ENCODE measurements at regions not wholly inside any gene's neighbourhood (a gene's known extent, or its start where the extent isn't known, plus 50 kb on each side); places are given as distances from the start of the nearest gene placed in this dataset.

DNA sequence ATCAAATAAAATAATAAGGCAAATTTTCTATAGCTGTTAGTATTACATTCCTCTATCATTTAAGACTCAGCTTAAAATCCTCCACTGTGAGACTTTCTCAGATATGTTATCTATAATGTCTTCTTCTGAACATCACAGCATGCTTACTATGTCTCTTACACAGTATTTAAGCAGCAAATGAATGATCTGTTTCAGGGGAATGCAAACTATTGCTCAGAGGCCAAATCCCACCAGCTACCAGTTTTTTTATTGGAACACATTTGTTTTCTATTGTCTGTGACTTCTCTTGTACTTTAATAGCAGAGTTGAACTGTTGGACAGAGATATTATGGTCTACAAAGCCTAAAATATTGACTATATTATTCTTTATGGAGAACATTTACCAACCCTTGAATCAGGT is 59.6 kb downstream of the C3orf38 start:
- no peaks in the 10 kb centered on the region for H3K4me1 ChIP-seq (ENCODE audit: control insufficient read depth in 2 of 3, insufficient read depth in 2 of 3, low read depth in 1 of 3, low read length in 3 of 3)
- H3K36me3 ChIP-seq (ENCODE audit: control insufficient read depth in 2 of 3, insufficient read depth in 3 of 3, low read length in 3 of 3): no peaks in the 10 kb centered on the region
- H3K9ac ChIP-seq (ENCODE audit: low read length in 3 of 3): no peak overlapping the region
- intact Hi-C loops (cut with DNase I): no loop called here
- no peaks in the 10 kb centered on the region for H3K27me3 ChIP-seq (ENCODE audit: control insufficient read depth, insufficient read depth, low read length)
- no peak overlapping the region for H3K27ac ChIP-seq (ENCODE audit: low read depth in 2 of 2, low read length in 2 of 2)
- FAIRE-seq (no peak), DNase-seq (no peak)
- H3K4me3 ChIP-seq (ENCODE audit: low read length in 3 of 3): no peak overlapping the region
- H3K9me3 ChIP-seq (ENCODE audit: control insufficient read depth in 2 of 3, insufficient read depth in 1 of 3, low read length in 3 of 3): no peaks in the 10 kb centered on the region
- no peak for TF ChIP-seq CTCF (IDR thresholded peaks at IDR 0.05; ENCODE audit: borderline replicate concordance, extremely low read depth, insufficient read depth)

DNA sequence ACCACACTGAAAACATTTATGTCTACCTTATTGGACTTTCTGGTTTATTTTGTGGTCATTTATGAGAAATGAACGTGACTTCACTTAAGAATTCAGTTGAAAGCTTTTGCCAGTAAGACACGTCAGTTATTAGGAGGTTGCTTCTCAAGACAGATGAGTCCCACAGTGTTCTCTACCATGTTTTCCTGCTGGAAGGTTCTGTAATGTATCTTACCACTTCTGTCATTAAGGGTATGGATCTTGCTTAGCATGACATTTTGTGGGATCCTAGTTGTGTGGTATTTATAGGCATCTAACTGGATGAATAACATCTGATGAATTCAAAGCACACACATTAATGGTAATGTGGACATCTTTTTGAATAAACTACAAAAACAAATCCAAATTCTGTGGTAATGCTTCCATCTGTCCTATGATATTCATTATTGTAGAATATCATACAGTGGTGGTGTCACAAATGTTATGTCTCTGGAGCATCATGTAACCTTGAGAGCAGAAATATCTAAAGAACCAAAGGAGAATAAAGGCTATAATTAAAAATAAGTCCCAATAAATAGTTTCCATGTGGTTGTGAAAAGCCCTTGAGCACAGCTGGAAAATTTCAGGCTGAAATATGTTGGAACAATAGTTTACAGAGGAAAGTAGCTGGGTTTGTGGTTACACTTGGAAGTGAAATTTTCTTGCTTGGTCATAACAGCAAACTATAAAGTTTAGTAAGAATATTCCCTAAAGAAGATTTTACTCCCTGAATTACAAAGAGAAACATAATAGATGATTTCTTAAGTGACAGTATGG is 61.5 kb downstream of the C3orf38 start:
- DNase-seq (peak in 2 of 5 donors; percentile 17 to 67), FAIRE-seq (no peak)
- H3K9me3 ChIP-seq (ENCODE audit: control insufficient read depth in 2 of 3, insufficient read depth in 1 of 3, low read length in 3 of 3): no peaks in the 10 kb centered on the region
- no peak overlapping the region for H3K9ac ChIP-seq (ENCODE audit: low read length in 3 of 3)
- H3K36me3 ChIP-seq (ENCODE audit: control insufficient read depth in 2 of 3, insufficient read depth in 3 of 3, low read length in 3 of 3): no peaks in the 10 kb centered on the region
- intact Hi-C loops (cut with DNase I): no loop called here
- H3K27me3 ChIP-seq (ENCODE audit: control insufficient read depth, insufficient read depth, low read length): no peaks in the 10 kb centered on the region
- no peak overlapping the region for H3K27ac ChIP-seq (ENCODE audit: low read depth in 2 of 2, low read length in 2 of 2)
- H3K4me3 ChIP-seq (ENCODE audit: low read length in 3 of 3): no peak overlapping the region
- H3K4me1 ChIP-seq (ENCODE audit: control insufficient read depth in 2 of 3, insufficient read depth in 2 of 3, low read depth in 1 of 3, low read length in 3 of 3): no peaks in the 10 kb centered on the region
- no peak for TF ChIP-seq CTCF (IDR thresholded peaks at IDR 0.05; ENCODE audit: borderline replicate concordance, extremely low read depth, insufficient read depth)

- FAIRE-seq (no peak), DNase-seq (peak; percentile 57 to 91 (median 70))
- intact Hi-C loops (cut with DNase I): no loop called here
- H3K9ac ChIP-seq (ENCODE audit: low read length in 3 of 3): no peak overlapping the region
- no peak overlapping the region for H3K4me3 ChIP-seq (ENCODE audit: low read length in 3 of 3)
- no peaks in the 10 kb centered on the region for H3K36me3 ChIP-seq (ENCODE audit: control insufficient read depth in 2 of 3, insufficient read depth in 3 of 3, low read length in 3 of 3)
- H3K27me3 ChIP-seq (ENCODE audit: control insufficient read depth, insufficient read depth, low read length): no peaks in the 10 kb centered on the region
- TF ChIP-seq CTCF (IDR thresholded peaks at IDR 0.05; ENCODE audit: borderline replicate concordance, extremely low read depth, insufficient read depth): peak; percentile 25
- H3K9me3 ChIP-seq (ENCODE audit: control insufficient read depth in 2 of 3, insufficient read depth in 1 of 3, low read length in 3 of 3): no peaks in the 10 kb centered on the region
- H3K4me1 ChIP-seq (ENCODE audit: control insufficient read depth in 2 of 3, insufficient read depth in 2 of 3, low read depth in 1 of 3, low read length in 3 of 3): no peaks in the 10 kb centered on the region
- H3K27ac ChIP-seq (ENCODE audit: low read depth in 2 of 2, low read length in 2 of 2): no peak overlapping the region
Observed at GRCh38 chr3:88219138-88219792, 69.5 kb downstream of the C3orf38 start.
